ENCODE measurements at regions not wholly inside any gene's neighbourhood (a gene's known extent, or its start where the extent isn't known, plus 50 kb on each side); places are given as distances from the start of the nearest gene placed in this dataset.

DNA sequence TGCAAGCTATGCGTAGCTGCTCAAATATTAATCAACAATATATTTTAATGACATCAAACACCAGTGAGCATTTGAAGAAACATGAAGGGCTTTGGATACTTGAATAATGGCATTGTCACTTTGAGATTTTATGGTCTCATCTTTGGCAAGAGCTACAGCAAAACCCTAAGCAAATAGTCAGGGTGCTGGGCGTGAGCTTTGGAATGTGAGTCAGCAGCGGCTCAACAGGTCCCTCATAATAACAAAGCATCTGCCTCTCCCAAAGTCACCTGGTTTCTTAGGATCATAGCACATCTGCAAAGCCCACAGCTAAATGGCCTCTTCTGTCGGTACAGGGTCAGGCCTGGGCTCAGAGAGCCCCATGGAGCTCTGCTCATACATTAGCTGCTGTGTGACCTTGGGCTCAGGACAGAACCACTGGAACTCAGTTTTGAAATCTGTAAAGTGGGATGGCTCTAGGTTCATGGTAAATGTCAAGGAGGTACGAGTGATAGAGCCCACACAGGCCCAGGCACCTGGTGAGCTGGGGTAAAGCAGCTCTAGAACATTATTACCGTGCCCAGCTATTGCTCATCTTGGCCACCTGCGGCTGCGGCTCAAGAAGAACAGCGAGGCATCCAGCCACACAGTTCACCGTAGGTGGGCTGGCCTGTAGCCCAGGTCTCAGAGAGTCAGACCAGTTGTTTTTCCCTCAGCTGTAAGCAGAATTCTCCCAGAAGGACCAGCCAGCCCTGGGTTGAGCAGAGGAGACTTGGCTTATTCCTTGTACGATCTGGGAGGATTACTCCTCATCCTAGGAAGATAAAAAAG lies 544.5 kb upstream of the CDH11 start:
- in situ Hi-C loops (cut with HindIII; ENCODE audit: low sequenced_read_pairs): no loop called here
- TF ChIP-seq, protein P1, sequence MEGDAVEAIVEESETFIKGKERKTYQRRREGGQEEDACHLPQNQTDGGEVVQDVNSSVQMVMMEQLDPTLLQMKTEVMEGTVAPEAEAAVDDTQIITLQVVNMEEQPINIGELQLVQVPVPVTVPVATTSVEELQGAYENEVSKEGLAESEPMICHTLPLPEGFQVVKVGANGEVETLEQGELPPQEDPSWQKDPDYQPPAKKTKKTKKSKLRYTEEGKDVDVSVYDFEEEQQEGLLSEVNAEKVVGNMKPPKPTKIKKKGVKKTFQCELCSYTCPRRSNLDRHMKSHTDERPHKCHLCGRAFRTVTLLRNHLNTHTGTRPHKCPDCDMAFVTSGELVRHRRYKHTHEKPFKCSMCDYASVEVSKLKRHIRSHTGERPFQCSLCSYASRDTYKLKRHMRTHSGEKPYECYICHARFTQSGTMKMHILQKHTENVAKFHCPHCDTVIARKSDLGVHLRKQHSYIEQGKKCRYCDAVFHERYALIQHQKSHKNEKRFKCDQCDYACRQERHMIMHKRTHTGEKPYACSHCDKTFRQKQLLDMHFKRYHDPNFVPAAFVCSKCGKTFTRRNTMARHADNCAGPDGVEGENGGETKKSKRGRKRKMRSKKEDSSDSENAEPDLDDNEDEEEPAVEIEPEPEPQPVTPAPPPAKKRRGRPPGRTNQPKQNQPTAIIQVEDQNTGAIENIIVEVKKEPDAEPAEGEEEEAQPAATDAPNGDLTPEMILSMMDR (IDR thresholded peaks at IDR 0.05; ENCODE audit: low read depth, low read length): no peak
- no peak overlapping the region for H3K4me3 ChIP-seq (ENCODE audit: low read depth, low read length)
- DNase-seq (ENCODE audit: low read depth, low spot score): peak; percentile 82

DNA sequence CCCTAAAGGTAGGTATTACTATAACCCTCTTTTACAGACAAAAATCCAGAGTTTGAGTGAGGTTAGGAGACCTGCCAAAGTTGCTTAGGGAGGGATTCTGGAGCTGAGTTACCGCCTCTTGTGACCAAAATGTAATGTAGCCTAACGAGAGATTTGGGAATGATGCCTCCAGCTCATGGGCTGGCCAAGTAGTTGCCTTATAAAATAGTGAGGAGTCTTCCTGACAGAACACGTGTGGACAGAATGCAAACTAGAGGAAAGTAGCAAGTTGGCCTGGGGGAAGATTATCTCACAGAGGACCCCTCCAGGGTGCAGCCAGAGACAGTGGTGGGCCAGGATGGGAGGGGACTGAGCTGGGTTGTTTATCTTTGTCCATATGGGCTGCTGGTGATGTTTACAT lies 543.7 kb upstream of the CDH11 start:
- no peak overlapping the region for H3K4me3 ChIP-seq (ENCODE audit: low read depth, low read length)
- in situ Hi-C loops (cut with HindIII; ENCODE audit: low sequenced_read_pairs): no loop called here
- DNase-seq (ENCODE audit: low read depth, low spot score): no peak
- TF ChIP-seq, protein P1 (IDR thresholded peaks at IDR 0.05; ENCODE audit: low read depth, low read length): no peak

DNA sequence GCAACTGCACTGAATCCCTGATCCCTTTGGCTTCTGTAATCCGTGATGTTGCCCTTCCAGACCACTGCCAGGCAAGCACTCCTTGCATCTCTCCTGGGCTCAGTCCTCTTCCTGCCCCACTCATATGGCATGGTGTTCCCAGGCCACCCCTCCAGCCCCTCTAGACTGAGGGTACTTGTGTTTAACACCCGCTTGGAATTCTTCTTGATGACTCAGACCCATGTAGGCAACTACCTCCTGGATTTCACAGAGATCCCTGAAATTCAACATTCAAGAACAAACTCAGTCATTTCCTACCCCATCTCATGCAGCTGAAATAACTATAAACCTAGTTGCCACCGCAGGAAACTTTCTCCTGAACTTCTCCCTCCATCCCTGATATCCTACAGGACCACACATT lies 541.9 kb upstream of the CDH11 start:
- DNase-seq (ENCODE audit: low read depth, low spot score): no peak
- no peak overlapping the region for H3K4me3 ChIP-seq (ENCODE audit: low read depth, low read length)
- in situ Hi-C loops (cut with HindIII; ENCODE audit: low sequenced_read_pairs): no loop called here
- TF ChIP-seq, protein P1 (IDR thresholded peaks at IDR 0.05; ENCODE audit: low read depth, low read length): no peak

DNA sequence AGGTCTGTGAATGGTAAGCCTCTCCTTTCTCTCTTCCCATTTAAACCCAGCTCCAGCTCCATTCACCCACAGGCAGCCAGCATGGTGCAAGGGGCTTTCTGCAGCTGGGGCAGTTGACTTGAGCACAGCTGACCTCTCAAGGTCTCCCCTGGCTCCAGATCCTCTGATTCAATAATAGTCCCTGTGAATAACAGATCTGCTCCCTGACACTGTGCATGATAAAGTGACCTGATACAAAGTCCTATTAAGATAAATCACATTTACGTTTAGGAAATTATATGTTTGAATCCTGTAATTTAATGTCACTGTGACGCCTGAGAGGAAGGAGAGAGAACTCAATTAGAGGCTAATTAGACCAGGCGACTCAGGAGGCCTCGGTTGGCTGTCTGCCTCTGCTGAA lies 540.4 kb upstream of the CDH11 start:
- in situ Hi-C loops (cut with HindIII; ENCODE audit: low sequenced_read_pairs): no loop called here

DNA sequence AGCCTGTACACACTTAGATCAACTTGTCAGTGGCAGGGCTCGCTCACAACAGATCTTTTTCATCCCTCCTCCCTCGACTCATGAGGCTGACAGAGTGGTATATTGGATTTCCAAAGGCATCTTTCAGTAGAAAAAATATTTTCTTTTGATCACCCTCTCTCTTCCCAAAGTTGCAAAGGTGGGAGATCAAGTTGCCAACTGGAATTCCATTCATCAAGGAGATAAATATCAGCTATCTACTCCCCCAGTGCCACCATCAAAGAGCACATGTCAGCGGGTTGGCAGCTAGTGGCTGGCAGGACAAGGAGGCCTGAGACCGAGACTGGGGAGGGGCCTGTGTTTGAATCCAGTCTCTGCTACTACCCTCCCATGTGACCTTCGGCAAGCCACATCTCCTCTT lies 539.7 kb upstream of the CDH11 start:
- in situ Hi-C loops (cut with HindIII; ENCODE audit: low sequenced_read_pairs): no loop called here
- H3K4me3 ChIP-seq (ENCODE audit: low read depth, low read length): no peak overlapping the region
- no peak for DNase-seq (ENCODE audit: low read depth, low spot score)
- TF ChIP-seq, protein P1 (IDR thresholded peaks at IDR 0.05; ENCODE audit: low read depth, low read length): no peak

More for the DNA sequence above, 540.4 kb upstream of the CDH11 start:
- H3K4me3 ChIP-seq (ENCODE audit: low read depth, low read length): no peak overlapping the region
- no peak for DNase-seq (ENCODE audit: low read depth, low spot score)
- TF ChIP-seq, protein P1 (IDR thresholded peaks at IDR 0.05; ENCODE audit: low read depth, low read length): no peak

DNA sequence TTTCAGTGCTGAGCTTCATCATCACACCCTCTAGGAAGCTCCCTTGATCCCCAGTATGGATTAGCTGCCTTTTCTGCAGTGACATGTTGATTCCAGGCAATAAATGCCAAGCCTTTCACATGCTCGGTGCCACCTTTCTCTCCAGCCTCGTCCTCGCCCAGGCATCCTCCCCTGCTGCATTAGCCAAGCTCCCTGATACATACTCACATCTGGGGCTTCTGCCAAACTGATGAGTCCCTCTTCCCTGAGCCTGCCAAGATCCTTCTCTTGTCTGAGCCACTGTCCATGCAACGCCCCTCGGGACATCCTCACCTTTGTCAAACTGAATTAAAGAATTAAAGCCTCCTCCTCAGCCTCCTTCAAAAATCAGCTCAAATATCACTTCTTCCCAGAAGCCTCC lies 538.5 kb upstream of the CDH11 start:
- no peak overlapping the region for H3K4me3 ChIP-seq (ENCODE audit: low read depth, low read length)
- TF ChIP-seq, protein P1 (IDR thresholded peaks at IDR 0.05; ENCODE audit: low read depth, low read length): no peak
- in situ Hi-C loops (cut with HindIII; ENCODE audit: low sequenced_read_pairs): no loop called here
- no peak for DNase-seq (ENCODE audit: low read depth, low spot score)
